ENCODE measurements at regions not wholly inside any gene's neighbourhood (a gene's known extent, or its start where the extent isn't known, plus 50 kb on each side); places are given as distances from the start of the nearest gene placed in this dataset.

- TF ChIP-seq CTCF (conservative IDR thresholded peaks at IDR 0.05; ENCODE audit: low read depth in 2 of 2) (no peak), EZH2 (IDR thresholded peaks at IDR 0.05; ENCODE audit: low read depth, unreplicated experiment) (no peak), POLR2AphosphoS5 (IDR thresholded peaks at IDR 0.05; ENCODE audit: low read depth) (no peak), CREB1 (CRISPR knock-in tag; IDR thresholded peaks at IDR 0.05; ENCODE audit: low read depth) (no peak), REST (IDR thresholded peaks at IDR 0.05; ENCODE audit: unreplicated experiment) (no peak), ZNF114 (CRISPR knock-in tag; IDR thresholded peaks at IDR 0.05) (no peak), EZH2phosphoT487 (IDR thresholded peaks at IDR 0.05; ENCODE audit: unreplicated experiment) (no peak), ZNF462 (CRISPR knock-in tag; IDR thresholded peaks at IDR 0.05) (no peak), JUNB (IDR thresholded peaks at IDR 0.05; ENCODE audit: unreplicated experiment) (no peak)
These were observed 94.4 kb upstream of the INSIG1 start for GRCh38 chr7:155203059-155203881.

Measured in GM23338 (cell line).